PC-9 (cell line): ENCODE measurements at regions not wholly inside any gene's neighbourhood (a gene's known extent, or its start where the extent isn't known, plus 50 kb on each side); places are given as distances from the start of the nearest gene placed in this dataset.

ENCODE experiments used
- EZH2 ChIP-seq: fragments of 200-600 bp; sonication (generic); IDR thresholded peaks from 2 replicates; pipeline ENCODE4 v1.8.0; 2017; ENCODE audit warnings: antibody characterized with exemption, low read depth
- TF ChIP-seq, protein P1 (sequence below): fragments of 200-600 bp; sonication (generic); conservative IDR thresholded peaks from 2 replicates; pipeline ENCODE4 v1.6.1; 2017; ENCODE audit warnings: mixed run types, antibody characterized with exemption, mild to moderate bottlenecking, moderate library complexity

DNA sequence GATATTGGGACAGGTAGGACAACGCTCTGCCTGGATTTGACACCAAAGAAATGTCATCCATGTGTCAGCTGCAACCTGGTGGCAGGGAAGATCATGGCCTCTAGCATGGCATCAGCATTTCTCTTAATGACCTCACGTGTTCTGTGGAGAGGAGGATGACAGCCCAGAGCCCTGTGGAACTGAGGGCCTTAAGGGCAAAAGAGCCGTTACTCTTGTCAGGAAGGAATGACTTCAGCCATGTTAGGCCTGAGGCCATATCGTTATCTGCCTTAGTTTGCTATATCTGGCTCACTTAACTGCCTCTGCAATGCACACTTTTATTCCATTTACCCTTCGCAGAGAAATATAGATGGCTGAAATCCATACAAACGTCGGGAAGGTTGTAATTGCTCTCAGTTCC is 83.2 kb upstream of the PBX1 start:
- TF ChIP-seq, protein P1, sequence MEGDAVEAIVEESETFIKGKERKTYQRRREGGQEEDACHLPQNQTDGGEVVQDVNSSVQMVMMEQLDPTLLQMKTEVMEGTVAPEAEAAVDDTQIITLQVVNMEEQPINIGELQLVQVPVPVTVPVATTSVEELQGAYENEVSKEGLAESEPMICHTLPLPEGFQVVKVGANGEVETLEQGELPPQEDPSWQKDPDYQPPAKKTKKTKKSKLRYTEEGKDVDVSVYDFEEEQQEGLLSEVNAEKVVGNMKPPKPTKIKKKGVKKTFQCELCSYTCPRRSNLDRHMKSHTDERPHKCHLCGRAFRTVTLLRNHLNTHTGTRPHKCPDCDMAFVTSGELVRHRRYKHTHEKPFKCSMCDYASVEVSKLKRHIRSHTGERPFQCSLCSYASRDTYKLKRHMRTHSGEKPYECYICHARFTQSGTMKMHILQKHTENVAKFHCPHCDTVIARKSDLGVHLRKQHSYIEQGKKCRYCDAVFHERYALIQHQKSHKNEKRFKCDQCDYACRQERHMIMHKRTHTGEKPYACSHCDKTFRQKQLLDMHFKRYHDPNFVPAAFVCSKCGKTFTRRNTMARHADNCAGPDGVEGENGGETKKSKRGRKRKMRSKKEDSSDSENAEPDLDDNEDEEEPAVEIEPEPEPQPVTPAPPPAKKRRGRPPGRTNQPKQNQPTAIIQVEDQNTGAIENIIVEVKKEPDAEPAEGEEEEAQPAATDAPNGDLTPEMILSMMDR, result no peak
- no peak for TF ChIP-seq EZH2
